Ovary (tissue), 3 donors: ENCODE measurements at regions not wholly inside any gene's neighbourhood (a gene's known extent, or its start where the extent isn't known, plus 50 kb on each side); places are given as distances from the start of the nearest gene placed in this dataset.

ENCODE experiments used
- EP300 ChIP-seq: sonication (generic); formaldehyde crosslinking; IDR thresholded peaks from one replicate; pipeline ENCODE4 v1.6.1; 2017; ENCODE audit warnings: antibody characterized with exemption
- POLR2A ChIP-seq: fragments of 450-650 bp; IDR thresholded peaks from one replicate; pipeline ENCODE4 v1.6.1; 2017; ENCODE audit warnings: antibody characterized with exemption, mild to moderate bottlenecking, moderate library complexity
- TF ChIP-seq, protein P1 (sequence below), 3 donors: fragments of 450-650 bp in 2 of 3; fragments of 200-600 bp in 1 of 3; IDR thresholded peaks; one replicate each; pipeline versions ENCODE4 v1.5.1 to v1.8.0; 2016 to 2022; ENCODE audit warnings: antibody characterized with exemption in 3 of 3, mild to moderate bottlenecking in 1 of 3
- donor health status: DM: no; HTN: no; CAD: no.

DNA sequence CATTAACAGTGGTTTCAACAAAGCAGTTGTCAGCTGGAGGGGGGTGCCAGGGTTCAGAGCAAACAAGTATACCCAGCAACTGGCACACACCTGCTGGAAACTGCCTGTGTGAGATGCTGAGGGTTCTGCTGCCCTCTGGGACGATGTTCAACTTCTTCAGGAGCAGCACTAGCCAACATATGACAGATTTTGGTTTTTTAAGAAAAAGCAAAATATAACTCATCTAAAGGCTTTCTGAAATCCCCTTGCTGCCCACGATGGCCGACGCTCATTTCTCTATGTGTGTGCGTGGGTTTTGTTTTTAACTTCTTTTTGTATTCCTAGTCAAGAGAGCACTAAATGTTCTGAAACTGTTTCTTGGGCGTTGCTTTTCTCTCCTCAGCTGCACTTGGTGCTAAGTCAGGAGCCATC lies 79.9 kb downstream of the MRPL57 start:
- TF ChIP-seq, protein P1, sequence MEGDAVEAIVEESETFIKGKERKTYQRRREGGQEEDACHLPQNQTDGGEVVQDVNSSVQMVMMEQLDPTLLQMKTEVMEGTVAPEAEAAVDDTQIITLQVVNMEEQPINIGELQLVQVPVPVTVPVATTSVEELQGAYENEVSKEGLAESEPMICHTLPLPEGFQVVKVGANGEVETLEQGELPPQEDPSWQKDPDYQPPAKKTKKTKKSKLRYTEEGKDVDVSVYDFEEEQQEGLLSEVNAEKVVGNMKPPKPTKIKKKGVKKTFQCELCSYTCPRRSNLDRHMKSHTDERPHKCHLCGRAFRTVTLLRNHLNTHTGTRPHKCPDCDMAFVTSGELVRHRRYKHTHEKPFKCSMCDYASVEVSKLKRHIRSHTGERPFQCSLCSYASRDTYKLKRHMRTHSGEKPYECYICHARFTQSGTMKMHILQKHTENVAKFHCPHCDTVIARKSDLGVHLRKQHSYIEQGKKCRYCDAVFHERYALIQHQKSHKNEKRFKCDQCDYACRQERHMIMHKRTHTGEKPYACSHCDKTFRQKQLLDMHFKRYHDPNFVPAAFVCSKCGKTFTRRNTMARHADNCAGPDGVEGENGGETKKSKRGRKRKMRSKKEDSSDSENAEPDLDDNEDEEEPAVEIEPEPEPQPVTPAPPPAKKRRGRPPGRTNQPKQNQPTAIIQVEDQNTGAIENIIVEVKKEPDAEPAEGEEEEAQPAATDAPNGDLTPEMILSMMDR (IDR thresholded peaks at IDR 0.05): no peak
- TF ChIP-seq EP300: no peak
- TF ChIP-seq POLR2A: no peak
